Endothelial cell of hepatic sinusoid (primary cell): ENCODE measurements at regions not wholly inside any gene's neighbourhood (a gene's known extent, or its start where the extent isn't known, plus 50 kb on each side); places are given as distances from the start of the nearest gene placed in this dataset.
"Not testable (repeated sequence)": the region's sequence is repeated elsewhere in the genome, so short reads cannot be mapped to it uniquely, and the experiment has no call there.

ENCODE experiments used
- in situ Hi-C: cut with HindIII; loops from 2 replicates; pipeline ENCODE4 v1.10.0; 2017; ENCODE audit warnings: low sequenced_read_pairs

DNA sequence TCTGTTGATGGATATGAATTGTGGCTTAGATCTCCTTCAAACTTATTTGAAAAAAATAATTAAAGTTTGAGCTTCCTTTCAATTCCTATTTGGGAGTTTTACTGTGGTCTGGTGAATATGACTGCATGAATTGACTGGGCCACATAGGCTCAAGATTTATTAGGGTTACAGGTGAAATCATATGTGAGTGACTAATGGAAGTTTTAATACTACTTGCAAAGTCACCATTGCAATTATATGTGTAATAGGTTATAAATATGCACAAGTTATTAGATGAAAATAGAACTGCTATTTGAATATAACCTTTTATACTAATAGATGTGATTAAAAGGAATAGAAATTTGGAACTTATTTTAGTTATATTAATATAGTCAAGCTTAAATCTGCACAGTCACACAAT lies 712.1 kb upstream of the MMS22L start:
- in situ Hi-C loops, result no loop called here

DNA sequence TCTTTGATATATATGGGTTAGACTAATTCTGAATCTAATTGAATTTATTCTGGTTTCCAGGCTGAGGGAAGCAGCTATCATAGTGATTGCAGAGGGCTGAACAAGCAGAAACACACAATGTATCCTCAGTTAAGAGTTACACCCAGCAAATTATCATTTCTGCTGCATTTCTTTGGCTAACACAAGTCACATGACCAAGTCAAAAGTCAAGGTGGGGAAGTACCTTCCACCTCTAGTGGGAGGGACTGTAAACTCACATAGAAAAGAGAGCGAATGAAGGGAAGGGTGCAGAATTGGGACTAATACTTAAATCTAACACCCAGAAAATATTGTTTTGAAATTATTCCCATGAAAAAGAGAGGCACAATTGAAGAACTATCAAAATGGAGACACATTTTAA lies 719.7 kb upstream of the MMS22L start:
- in situ Hi-C loops, result no loop called here

DNA sequence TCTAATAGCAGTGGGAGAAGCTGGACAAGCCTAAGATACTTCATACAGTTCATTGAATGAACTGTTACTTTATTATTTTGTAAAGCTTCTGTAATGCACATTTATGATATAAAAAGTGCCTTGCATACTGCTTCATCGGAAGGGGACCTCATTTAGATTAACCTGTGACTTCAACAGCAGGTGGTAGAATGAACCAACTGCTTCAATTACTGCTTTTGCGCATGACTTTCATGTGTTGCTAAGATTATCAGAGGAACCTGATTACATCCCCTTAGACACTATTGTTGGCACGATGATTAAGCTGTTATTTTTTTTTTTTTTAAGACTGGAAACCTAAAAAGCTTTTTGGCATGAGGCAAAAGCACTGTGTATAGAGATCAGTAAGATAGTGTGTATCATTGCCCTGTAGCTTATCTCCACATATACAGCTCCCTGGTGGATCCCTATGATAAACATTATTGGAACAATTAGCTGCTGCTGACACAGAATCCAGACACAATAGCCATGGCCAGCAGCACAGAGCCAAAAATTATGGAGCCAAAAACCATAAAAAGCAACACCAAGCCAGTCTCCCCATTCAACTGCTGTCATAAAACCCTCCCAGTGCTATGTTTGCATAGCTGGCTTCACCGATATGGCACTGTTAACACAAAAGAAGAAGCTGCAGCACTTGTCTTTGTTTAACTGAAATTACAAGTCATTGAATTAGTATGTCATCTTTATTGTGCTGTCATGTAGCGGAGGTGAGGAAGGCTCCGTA lies 731.6 kb upstream of the MMS22L start:
- in situ Hi-C loops, result no loop called here

DNA sequence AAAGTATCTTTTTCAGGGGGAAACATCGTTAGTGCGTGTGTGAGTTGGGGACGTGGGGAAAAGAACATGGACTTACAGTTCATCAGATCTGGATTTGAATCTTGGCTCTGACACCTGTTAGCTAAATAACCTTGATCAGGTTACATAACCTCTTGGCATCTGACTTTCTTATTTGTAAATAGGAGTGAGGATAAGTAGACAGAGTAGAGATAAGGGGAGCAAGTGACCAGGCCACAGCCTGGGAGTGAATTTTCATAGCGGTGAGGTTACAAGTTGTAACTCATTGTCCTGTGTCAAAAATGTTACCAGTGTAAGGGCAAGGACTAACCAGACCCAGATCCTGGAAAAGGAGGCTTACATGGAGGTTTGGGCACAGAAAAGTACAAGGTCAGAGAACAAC lies 733.5 kb upstream of the MMS22L start:
- in situ Hi-C loops, result no loop called here

DNA sequence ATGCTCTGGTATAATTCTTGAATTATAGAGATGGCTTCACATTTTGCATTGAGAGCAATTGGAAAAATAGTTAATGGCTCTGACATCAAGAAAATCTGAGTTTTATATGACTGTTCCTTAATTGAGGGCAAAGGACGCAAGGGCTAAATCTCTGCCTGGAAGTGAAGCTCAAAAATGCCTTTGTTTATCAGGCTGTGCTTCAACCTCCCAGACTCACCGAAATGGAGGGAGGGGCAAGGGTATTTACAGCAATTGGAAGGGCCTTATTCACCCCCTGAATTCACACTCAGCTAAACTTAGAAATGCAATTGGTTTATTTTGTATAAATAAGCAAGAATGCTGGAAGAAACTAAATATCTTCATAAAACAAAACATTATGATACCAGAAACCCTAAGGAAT lies 737.2 kb upstream of the MMS22L start:
- in situ Hi-C loops, result no loop called here

DNA sequence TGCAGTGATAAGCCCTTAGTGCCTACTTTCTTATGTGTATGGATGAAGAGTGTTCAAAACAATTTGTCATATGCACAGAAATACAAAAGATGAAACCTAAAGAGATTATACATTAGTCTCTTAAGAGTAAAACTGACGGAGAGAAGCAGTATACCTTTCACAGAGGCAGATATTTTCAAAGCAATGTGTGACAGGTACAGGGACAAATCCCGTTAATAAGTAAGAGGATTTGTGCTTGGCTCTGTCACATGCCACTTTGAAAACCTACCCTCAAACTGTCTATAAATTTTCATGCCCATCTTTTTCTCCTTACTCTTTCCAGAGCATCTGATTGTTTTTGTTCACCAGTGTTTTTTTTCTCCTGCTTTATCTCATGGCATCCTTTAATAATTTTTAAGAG lies 741.3 kb upstream of the MMS22L start:
- in situ Hi-C loops, result no loop called here

DNA sequence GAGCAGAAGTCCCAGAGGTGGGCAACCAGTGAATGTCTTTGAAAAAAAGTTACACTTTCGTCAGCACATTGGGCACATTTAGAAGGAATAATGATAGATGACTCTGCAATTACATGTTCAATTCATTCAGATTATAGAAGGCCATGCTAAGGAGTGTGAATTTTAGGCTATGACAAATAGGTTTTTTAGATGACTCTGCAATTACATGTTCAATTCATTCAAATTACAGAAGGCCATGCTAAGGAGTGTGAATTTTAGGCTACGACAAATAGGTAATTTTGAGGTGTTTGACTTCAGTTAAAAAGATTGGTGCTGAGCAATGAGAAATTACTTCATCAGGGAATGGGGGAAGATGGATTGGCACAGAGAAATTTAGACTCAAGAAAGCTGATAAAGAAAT lies 744.9 kb upstream of the MMS22L start:
- in situ Hi-C loops, result no loop called here

DNA sequence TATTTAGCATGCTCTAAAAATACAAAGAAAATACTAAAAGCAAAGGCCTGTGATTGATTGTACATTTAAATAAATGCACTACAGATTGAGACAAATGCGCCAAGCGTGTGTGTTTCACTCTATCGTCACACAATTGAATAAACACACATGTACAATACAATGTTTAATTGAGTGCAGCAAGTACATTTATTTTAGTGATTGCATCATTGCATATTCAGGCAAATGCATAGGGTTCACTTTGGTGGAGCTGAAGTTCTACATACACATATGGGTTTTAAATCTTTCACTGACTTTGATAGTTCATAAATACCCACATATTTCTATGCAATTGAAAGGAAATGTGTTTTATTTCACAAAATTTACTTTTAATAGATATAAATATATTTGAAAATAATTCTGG lies 750.6 kb upstream of the MMS22L start:
- in situ Hi-C loops, result no loop called here

DNA sequence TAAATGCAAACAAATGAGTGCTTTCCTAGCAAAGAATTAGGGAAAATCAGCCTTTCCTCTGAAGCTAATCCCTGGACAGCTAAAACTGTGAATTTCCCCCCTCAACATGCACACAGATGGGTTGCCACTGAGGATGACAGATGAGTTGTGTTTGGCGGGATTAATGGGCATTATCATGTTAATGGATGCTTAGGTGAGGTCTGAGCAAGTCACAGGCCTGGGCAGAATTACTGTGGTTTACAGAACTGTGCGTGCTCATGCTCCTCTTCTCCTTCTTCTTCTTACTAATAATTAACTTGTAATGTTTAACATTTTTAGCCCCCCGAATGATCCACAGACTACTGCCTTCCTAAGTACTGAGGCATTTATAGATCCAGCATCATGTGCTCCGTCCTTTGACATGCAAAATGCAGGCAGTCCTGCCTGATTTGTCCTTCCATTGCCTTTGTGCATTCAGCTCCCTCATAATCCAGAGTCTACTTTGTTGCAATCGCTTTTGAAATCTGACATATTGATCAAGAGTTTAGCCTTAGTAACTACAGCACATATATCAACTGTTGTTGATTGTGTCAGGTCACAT lies 753.4 kb upstream of the MMS22L start:
- in situ Hi-C loops, result no loop called here

DNA sequence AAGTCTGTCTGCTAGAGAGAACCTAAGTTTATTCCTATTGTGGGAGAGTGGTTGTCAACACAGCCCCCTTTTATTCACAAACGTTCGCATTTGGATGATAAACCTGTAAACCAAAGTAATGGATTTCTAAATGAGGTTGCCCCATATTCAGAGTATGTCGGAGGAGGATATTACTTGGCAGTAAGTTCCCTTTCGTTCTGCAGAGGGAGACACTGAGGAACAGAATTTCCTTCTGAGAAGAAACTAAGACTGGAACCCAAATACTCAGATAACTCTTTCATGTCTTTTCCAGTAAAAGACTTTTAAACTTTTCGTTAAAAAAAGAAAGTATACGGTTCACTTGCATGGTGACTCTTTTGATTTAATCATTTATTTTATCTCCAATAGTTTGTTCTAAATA lies 754.6 kb upstream of the MMS22L start:
- in situ Hi-C loops, result no loop called here

DNA sequence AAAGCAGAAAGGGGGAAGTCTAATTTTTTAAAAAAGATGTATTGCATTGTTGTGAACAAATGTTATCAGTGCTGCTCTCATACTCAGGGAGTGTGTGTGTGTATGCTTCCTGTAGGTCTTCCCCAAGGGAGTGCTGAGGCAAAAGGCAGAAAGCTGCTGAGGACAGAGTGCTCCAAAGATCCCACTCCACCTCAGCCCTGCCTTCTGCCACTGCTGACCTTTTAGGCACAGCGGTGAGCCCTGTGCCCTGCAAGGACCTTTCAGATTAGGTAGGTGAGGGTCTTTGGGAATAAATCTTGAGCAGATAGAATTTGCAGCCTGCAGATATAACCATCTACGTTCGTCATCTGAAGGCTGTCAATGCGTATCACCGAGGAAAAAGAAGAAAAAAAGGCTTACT lies 756.4 kb upstream of the MMS22L start:
- in situ Hi-C loops, result no loop called here

DNA sequence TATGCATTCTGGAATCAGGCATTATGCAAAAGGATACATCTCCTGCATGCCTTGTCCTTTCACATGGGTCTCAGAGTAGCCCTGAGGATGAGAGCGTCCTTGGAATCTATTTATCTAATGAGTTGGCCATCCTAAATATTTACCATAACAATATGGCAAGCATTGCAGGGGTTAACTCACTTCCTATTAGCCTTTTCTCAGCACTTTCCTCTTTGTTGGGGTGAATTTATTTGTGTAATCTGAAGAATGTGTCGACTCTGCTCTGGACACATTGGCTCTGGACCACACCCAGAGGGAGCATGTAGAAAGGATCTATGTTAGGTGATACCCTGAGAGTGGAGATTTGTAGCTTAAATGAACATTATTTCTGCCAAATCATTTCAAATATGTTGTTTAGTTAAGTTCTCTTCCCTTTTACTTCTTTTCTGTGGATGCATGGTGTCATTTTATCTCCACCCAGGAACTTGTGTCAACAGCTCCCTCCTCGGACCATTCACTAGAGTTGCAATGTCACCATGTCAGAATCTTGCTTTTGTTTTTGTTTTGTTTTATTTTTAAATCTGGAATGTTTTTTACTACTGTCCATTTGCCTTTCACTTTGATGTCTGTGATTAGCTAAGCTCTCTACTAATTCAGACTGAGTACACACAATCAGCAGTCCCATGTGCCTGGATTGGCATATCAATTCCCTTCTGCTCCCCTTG lies 757.0 kb upstream of the MMS22L start:
- in situ Hi-C loops, result no loop called here

DNA sequence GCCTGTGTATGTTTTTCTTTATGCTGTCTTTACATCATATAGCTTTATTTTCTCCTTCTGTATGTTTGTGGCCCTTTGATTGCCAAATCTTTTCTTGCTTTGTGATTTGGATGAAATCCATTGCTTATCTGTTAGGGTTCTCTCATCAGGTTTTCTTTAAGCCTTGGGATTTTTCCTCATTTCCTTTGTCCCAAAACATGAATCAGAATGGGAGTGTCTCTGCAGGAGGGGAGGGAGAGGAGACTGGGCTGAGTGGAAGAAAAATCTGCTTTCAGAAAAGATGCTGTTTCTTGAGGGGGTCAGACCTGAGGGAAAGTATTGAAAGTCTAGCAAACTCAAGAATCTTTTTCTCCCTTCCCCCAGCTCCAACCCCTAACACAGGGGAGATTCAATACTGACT lies 758.0 kb upstream of the MMS22L start:
- in situ Hi-C loops, result no loop called here

DNA sequence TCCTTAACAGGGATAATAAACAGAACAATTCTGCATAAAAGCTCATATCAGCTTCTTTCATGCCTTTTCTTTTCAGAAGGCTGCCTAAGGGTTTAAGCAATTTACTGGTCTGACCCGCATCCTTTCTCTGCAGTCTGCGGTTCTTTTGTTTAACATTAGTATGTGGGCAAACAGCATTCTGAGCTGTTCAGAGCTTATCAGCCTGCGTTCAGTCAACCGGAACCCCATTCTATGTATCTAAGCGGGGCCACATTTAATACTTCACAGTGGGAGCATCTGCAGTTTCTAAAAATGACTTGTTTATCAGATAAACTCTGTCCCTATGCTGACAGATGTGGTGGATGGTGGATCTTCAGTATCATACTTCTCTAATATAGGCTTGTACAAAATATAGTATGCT lies 758.9 kb upstream of the MMS22L start:
- in situ Hi-C loops, result no loop called here

DNA sequence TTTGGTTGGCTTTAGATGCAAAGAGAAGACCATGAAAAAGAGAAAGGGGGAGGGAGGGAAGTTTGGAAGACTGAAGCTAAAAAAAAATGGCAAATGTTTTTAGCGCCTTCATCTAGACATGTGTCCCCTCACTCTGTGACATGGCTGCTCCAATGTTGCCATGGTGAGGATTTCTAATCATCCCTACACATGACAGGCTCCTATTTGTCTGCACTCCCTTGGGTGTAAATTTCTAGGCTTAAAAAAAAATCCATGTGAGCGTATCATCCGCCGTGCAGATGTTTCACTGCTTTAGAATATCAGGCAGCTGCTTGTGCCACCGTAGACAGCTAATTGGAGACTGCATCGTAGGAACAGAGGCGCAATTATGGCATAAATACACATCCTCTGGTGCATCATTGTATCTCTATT lies 761.1 kb upstream of the MMS22L start:
- in situ Hi-C loops, result no loop called here

DNA sequence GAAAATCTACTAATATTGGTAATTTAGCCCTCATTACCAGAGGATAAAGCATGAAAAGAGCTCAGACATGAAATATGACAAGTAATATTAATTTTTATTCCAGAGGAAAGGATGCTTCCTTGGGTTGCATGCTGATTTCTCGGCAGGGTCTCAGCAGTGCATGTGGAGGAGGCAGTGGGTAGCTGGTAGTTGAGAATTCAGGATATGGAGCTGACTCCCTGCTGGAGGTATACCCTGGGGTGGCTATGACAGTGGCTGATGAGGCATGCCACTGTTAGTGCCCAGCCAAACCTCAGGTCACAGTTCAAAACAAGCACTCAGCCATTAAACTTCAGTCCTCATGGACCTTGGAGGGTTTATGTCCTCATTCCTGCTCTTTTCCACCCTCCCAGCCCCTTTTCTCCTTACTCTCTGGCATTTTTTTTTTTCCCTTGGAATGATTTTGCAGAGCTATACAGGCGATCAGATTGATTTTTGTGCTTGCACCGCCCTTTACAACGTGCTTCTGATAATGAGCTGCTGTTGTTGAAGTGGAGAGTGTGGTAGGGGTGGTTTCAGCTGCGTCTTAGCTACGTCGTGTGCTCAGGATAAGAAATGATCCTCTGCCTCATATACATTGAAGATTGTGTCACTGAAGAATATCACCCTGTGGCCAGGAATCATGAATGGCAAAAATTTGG lies 761.9 kb upstream of the MMS22L start:
- in situ Hi-C loops, result no loop called here

DNA sequence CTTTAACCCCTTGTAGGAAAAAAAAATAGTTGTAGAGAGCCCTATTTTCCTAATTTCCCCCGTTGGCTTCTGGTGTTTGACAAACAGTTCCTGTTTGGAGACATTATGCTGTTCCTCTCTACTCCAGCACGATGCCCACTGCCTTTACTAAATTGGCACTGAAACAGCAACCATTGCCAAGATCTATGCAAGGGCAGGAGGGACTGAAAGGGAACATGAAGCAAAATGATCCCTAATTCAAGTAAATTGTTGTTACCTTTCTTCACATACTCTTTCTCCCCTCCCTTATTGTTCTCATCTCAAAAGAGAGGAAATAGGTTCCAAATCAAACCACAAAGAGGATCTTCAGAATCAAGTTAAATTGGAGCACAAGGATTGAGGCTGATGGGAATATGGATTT lies 764.1 kb upstream of the MMS22L start:
- in situ Hi-C loops, result no loop called here

DNA sequence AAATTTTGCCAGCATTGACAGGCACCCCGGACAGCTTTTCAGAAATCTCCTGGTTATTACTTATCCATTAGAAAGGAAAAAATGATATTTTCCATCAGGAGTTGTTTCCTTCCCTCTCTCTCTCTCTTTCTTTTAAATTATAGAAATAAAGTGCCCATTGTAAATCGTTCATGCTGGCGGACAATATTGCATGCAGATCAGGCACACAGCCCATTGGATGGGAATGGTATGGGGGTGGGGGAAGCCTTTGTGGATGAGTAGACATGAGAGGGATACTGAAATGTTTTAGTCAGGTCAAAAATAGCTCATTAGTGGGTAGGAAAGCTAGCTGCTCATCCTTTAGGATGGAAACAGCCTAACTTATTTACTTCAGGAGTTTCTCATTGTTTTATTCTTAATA lies 764.9 kb upstream of the MMS22L start:
- in situ Hi-C loops, result no loop called here

DNA sequence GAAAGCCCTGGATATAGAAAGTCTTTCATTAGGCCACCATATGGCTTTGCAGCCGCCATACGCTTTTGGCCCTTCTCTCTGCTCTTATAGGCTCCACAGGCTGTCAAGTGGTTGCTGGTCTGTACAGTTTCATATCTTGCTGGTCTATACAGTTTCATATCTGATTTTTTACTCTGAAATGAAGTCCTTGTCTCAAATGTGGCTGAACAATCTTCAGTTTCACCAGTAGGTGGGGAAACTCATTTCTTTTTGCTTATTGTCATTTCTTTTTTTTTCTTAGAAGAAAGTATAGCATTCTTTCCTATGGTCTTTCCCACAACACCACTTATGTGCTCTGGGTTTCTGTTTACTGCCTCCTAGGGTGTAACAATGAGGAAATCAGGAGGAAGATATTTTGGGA lies 771.4 kb upstream of the MMS22L start:
- in situ Hi-C loops, result no loop called here

DNA sequence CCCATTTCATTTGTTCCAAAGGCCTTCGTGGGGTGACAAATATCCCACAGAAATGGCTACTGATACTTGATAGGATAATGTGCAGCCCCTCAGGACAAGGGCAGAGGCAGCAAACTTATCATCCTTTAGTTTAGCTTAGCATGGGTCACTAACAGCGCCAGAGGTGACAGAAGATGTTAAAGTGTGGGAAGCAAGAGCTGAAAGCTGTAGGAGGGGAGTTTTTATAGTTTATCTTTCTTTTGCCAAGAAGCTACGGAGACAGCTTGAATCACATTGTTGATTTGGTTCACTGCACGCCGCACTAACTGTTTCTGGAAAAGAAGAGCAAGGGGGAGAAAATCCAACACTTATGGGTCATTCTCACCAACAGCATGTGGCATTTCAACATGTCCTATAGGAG lies 773.9 kb upstream of the MMS22L start:
- in situ Hi-C loops, result no loop called here

DNA sequence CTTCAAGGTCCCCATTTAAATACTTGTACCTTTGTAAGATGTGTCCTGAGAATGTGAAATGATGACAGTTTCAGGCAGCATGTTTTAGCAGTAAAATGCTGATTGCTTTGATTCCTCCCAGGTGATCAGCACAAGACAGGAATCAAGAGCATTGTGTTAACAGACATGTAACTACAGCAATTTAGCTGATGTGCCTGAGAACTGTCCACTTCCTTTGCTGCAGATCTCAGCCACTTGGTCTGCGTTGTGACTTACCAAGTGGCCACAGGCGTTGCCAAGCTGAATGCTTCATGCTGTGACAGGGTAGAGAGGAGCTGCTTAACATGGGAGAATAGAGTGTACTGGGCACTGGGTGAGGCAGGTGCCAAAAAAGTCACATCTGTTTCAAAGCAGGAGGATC lies 767.0 kb upstream of the POU3F2 start:
- in situ Hi-C loops, result no loop called here

DNA sequence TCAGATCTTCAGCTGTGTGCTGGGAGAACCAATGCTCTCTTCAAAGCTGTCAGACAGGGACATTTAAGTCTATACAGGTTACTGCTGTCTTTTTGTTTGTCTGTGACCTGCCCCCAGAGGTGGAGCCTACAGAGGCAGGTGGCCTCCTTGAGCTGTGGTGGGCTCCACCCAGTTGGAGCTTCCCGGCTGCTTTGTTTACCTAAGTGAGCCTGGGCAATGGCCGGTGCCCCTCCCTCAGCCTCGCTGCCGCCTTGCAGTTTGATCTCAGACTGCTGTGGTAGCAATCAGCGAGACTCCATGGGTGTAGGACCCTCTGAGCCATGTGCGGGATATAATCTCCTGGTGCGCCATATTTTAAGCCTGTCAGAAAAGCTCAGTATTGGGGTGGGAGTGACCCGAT lies 745.8 kb upstream of the POU3F2 start:
- in situ Hi-C loops, result not testable (repeated sequence)
